ENCODE measurements at regions not wholly inside any gene's neighbourhood (a gene's known extent, or its start where the extent isn't known, plus 50 kb on each side); places are given as distances from the start of the nearest gene placed in this dataset.

- no peak for TF ChIP-seq CTCF (conservative IDR thresholded peaks at IDR 0.05; ENCODE audit: low read depth, low read length)
- DNase-seq (ENCODE audit: low read depth): no peak
- H3K4me3 ChIP-seq (ENCODE audit: low read length): peak overlapping the region; percentile 10
Observed at GRCh38 chr4:175559126-175559525, 252.9 kb downstream of the GPM6A start.

- no peak for DNase-seq (ENCODE audit: low read depth)
- no peak for TF ChIP-seq CTCF (conservative IDR thresholded peaks at IDR 0.05; ENCODE audit: low read depth, low read length)
- peak overlapping the region; percentile 10 for H3K4me3 ChIP-seq (ENCODE audit: low read length)
Observed at GRCh38 chr4:175559526-175559925, 252.5 kb downstream of the GPM6A start.

GRCh38 chr4:175560604-175561003 is 251.5 kb downstream of the GPM6A start:
- peak; percentile 20 for DNase-seq (ENCODE audit: low read depth)

GRCh38 chr4:175561696-175562095 is 250.4 kb downstream of the GPM6A start:
- TF ChIP-seq CTCF (conservative IDR thresholded peaks at IDR 0.05; ENCODE audit: low read depth, low read length): no peak
- no peak overlapping the region for H3K4me3 ChIP-seq (ENCODE audit: low read length)
- DNase-seq (ENCODE audit: low read depth): no peak

More at GRCh38 chr4:175560604-175561003, 251.5 kb downstream of the GPM6A start:
- H3K4me3 ChIP-seq (ENCODE audit: low read length): no peak overlapping the region
- peak; percentile 46 for TF ChIP-seq CTCF (conservative IDR thresholded peaks at IDR 0.05; ENCODE audit: low read depth, low read length)

GRCh38 chr4:175562111-175562510 is 250.0 kb downstream of the GPM6A start:
- H3K4me3 ChIP-seq (ENCODE audit: low read length): no peak overlapping the region
- TF ChIP-seq CTCF (conservative IDR thresholded peaks at IDR 0.05; ENCODE audit: low read depth, low read length): no peak
- DNase-seq (ENCODE audit: low read depth): no peak

- DNase-seq (ENCODE audit: low read depth): no peak
- TF ChIP-seq CTCF (conservative IDR thresholded peaks at IDR 0.05; ENCODE audit: low read depth, low read length): no peak
- no peak overlapping the region for H3K4me3 ChIP-seq (ENCODE audit: low read length)
Observed at GRCh38 chr4:175562542-175562941, 249.5 kb downstream of the GPM6A start.

Measured in retinal pigment epithelial cell (primary cell).